ENCODE measurements at regions not wholly inside any gene's neighbourhood (a gene's known extent, or its start where the extent isn't known, plus 50 kb on each side); places are given as distances from the start of the nearest gene placed in this dataset.
"Not testable (repeated sequence)": the region's sequence is repeated elsewhere in the genome, so short reads cannot be mapped to it uniquely, and the experiment has no call there.

- no peak for DNase-seq
- TF ChIP-seq, protein P1, sequence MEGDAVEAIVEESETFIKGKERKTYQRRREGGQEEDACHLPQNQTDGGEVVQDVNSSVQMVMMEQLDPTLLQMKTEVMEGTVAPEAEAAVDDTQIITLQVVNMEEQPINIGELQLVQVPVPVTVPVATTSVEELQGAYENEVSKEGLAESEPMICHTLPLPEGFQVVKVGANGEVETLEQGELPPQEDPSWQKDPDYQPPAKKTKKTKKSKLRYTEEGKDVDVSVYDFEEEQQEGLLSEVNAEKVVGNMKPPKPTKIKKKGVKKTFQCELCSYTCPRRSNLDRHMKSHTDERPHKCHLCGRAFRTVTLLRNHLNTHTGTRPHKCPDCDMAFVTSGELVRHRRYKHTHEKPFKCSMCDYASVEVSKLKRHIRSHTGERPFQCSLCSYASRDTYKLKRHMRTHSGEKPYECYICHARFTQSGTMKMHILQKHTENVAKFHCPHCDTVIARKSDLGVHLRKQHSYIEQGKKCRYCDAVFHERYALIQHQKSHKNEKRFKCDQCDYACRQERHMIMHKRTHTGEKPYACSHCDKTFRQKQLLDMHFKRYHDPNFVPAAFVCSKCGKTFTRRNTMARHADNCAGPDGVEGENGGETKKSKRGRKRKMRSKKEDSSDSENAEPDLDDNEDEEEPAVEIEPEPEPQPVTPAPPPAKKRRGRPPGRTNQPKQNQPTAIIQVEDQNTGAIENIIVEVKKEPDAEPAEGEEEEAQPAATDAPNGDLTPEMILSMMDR (IDR thresholded peaks at IDR 0.05), result no peak
- H3K27ac ChIP-seq, result no peak overlapping the region
- H3K9me3 ChIP-seq, result no peaks in the 10 kb centered on the region
- H3K4me3 ChIP-seq, result no peak overlapping the region
- H3K36me3 ChIP-seq, result no peaks in the 10 kb centered on the region
- H3K27me3 ChIP-seq, result no peaks in the 10 kb centered on the region
- ATAC-seq, result no peak
- no peaks in the 10 kb centered on the region for H3K4me1 ChIP-seq
- intact Hi-C loops (cut with DNase I), result no loop called here
These were observed 55.2 kb upstream of the MDM1 start for GRCh38 chr12:68387338-68387737.

- no peaks in the 10 kb centered on the region for H3K4me1 ChIP-seq
- intact Hi-C loops (cut with DNase I), result no loop called here
- no peaks in the 10 kb centered on the region for H3K36me3 ChIP-seq
- H3K9me3 ChIP-seq, result no peaks in the 10 kb centered on the region
- no peak overlapping the region for H3K4me3 ChIP-seq
- no peak overlapping the region for H3K27ac ChIP-seq
- H3K27me3 ChIP-seq, result no peaks in the 10 kb centered on the region
- DNase-seq (no peak), ATAC-seq (no peak)
- TF ChIP-seq, protein P1 (IDR thresholded peaks at IDR 0.05), result no peak
These were observed 57.1 kb upstream of the MDM1 start for GRCh38 chr12:68389305-68389704.

GRCh38 chr12:68391937-68392336, 59.8 kb upstream of the MDM1 start:
- TF ChIP-seq, protein P1 (IDR thresholded peaks at IDR 0.05), result no peak
- no peak for DNase-seq
- no peaks in the 10 kb centered on the region for H3K4me1 ChIP-seq
- no peak overlapping the region for H3K4me3 ChIP-seq
- intact Hi-C loops (cut with DNase I), result no loop called here
- H3K9me3 ChIP-seq, result no peaks in the 10 kb centered on the region
- no peak overlapping the region for H3K27ac ChIP-seq
- no peaks in the 10 kb centered on the region for H3K36me3 ChIP-seq
- H3K27me3 ChIP-seq, result no peaks in the 10 kb centered on the region
- ATAC-seq, result no peak

GRCh38 chr12:68392376-68392775, 60.2 kb upstream of the MDM1 start:
- Histone ChIP-seq H3K4me3 (no peak overlapping the region), H3K27ac (no peak overlapping the region), H3K9me3 (no peaks in the 10 kb centered on the region), H3K36me3 (no peaks in the 10 kb centered on the region), H3K4me1 (no peaks in the 10 kb centered on the region), H3K27me3 (no peaks in the 10 kb centered on the region)
- TF ChIP-seq, protein P1 (IDR thresholded peaks at IDR 0.05), result no peak
- ATAC-seq, result no peak
- no peak for DNase-seq
- intact Hi-C loops (cut with DNase I), result no loop called here

GRCh38 chr12:68393417-68393816, 61.3 kb upstream of the MDM1 start:
- TF ChIP-seq, protein P1 (IDR thresholded peaks at IDR 0.05), result no peak
- H3K4me3 ChIP-seq, result no peak overlapping the region
- peak; percentile 40 for ATAC-seq

GRCh38 chr12:68397566-68398158, 65.5 kb upstream of the MDM1 start:
- peaks cover 4% of the 10 kb centered on the region for H3K4me1 ChIP-seq
- no peaks in the 10 kb centered on the region for H3K36me3 ChIP-seq
- H3K9me3 ChIP-seq, result no peaks in the 10 kb centered on the region
- H3K27me3 ChIP-seq, result no peaks in the 10 kb centered on the region
- ATAC-seq, result no peak
- no peak overlapping the region for H3K4me3 ChIP-seq
- DNase-seq, result no peak
- no peak overlapping the region for H3K27ac ChIP-seq
- intact Hi-C loops (cut with DNase I), result no loop called here
- TF ChIP-seq, protein P1 (IDR thresholded peaks at IDR 0.05), result no peak

More at GRCh38 chr12:68393417-68393816, 61.3 kb upstream of the MDM1 start:
- Histone ChIP-seq H3K36me3 (no peaks in the 10 kb centered on the region), H3K9me3 (no peaks in the 10 kb centered on the region), H3K27me3 (no peaks in the 10 kb centered on the region), H3K4me1 (no peaks in the 10 kb centered on the region), H3K27ac (no peak overlapping the region)
- DNase-seq, result no peak
- intact Hi-C loops (cut with DNase I), result no loop called here

DNA sequence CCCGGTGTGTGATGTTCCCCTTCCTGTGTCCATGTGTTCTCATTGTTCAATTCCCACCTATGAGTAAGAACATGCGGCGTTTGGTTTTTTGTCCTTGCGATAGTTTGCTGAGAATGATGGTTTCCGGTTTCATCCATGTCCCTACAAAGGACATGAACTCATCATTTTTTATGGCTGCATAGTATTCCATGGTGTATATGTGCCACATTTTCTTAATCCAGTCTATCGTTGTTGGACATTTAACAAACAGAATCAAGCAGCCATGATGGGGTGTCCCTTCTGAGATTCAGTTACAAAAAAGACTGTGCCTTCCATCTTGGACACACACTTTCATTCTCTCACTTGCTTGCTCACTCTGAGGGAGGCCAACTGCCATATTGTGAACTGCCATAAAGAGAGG, 66.5 kb upstream of the MDM1 start:
- intact Hi-C loops (cut with DNase I); ATAC-seq; H3K27ac ChIP-seq: not testable (repeated sequence)

More for the DNA sequence above, 66.5 kb upstream of the MDM1 start:
- H3K4me1 ChIP-seq, H3K4me3 ChIP-seq, H3K36me3 ChIP-seq, DNase-seq, H3K9me3 ChIP-seq, H3K27me3 ChIP-seq: not testable (repeated sequence)
